Transverse colon (tissue), 4 donors: ENCODE measurements at regions not wholly inside any gene's neighbourhood (a gene's known extent, or its start where the extent isn't known, plus 50 kb on each side); places are given as distances from the start of the nearest gene placed in this dataset.

Experiments
- DNase-seq: peaks from one replicate; pipeline ENCODE4 v3.0.0-alpha.2; 2019
- H3K27ac ChIP-seq, 4 donors: fragments of 200-600 bp; sonication (generic); 2 replicates each; pipeline ENCODE4 v1.5.1; 2016 to 2018; ENCODE audit warnings: inconsistent platforms in 4 of 4
- H3K27me3 ChIP-seq: fragments of 200-600 bp; sonication (generic); 2 replicates; pipeline ENCODE4 v1.5.1; 2017; ENCODE audit warnings: inconsistent platforms
- H3K36me3 ChIP-seq, 4 donors: fragments of 200-600 bp; sonication (generic); 2 replicates each; pipeline ENCODE4 v1.5.1; 2017 to 2019; ENCODE audit warnings: inconsistent platforms in 4 of 4
- H3K4me1 ChIP-seq, 4 donors: fragments of 200-600 bp; sonication (generic); 2 replicates each; pipeline ENCODE4 v1.5.1; 2017 to 2020; ENCODE audit warnings: inconsistent platforms in 4 of 4
- H3K4me3 ChIP-seq, 4 donors: fragments of 200-600 bp; sonication (generic); 1 replicate in 1 of 4; 2 replicates in 3 of 4; pipeline versions ENCODE4 v1.5.1 to v1.6.1; 2017 to 2019; ENCODE audit warnings: inconsistent platforms in 4 of 4
- H3K9me3 ChIP-seq, 2 donors: fragments of 200-600 bp; sonication (generic); 2 replicates each; pipeline ENCODE4 v1.5.1; 2017 to 2019; ENCODE audit warnings: inconsistent platforms in 2 of 2
- EP300 ChIP-seq: sonication (generic); formaldehyde crosslinking; IDR thresholded peaks from one replicate; pipeline ENCODE4 v1.6.1; 2017; ENCODE audit warnings: antibody characterized with exemption, low read depth
- POLR2A ChIP-seq: fragments of 450-650 bp; IDR thresholded peaks from one replicate; pipeline ENCODE4 v1.6.1; 2016; ENCODE audit warnings: antibody characterized with exemption, mild to moderate bottlenecking, moderate library complexity
- POLR2AphosphoS5 ChIP-seq, 3 donors: sonication (generic); formaldehyde crosslinking; IDR thresholded peaks; one replicate each; pipeline ENCODE4 v1.6.1; 2016; ENCODE audit warnings: antibody characterized with exemption in 3 of 3
- WGBS, 2 donors: methylation state at CpG; one replicate each; pipeline ENCODE4 v1.1.5; 2018; ENCODE audit warnings: low coverage in 1 of 2; 5-methylcytosine and 5-hydroxymethylcytosine counted together
- in situ Hi-C, 4 donors: fragments of 200-750 bp; cut with MboI; loops; one replicate each; pipeline versions ENCODE4 v1.15.0 to v1.15.1; 2017; ENCODE audit warnings: low sequenced_read_pairs in 3 of 4, low pct_ligation_motif_present in 1 of 4, low pct_unique_long_range_greater_than_20kb in 1 of 4
- intact Hi-C: fragments of 100-400 bp; cut with DNase I; formaldehyde crosslinking; loops from one replicate; pipeline ENCODE4 v1.15.1; 2023; ENCODE audit warnings: low total_unique reads
- TF ChIP-seq, protein P1 (sequence below), 5 experiments: fragments of 200-600 bp in 3 of 5; fragments of 450-650 bp in 2 of 5; sonication (generic) in 3 of 5; IDR thresholded peaks; 1 replicate in 2 of 5; 2 replicates in 3 of 5; pipeline ENCODE4 v1.5.1; 2016 to 2017; ENCODE audit warnings: antibody characterized with exemption in 5 of 5, inconsistent platforms in 3 of 5, mild to moderate bottlenecking in 2 of 5, moderate library complexity in 1 of 5

DNA sequence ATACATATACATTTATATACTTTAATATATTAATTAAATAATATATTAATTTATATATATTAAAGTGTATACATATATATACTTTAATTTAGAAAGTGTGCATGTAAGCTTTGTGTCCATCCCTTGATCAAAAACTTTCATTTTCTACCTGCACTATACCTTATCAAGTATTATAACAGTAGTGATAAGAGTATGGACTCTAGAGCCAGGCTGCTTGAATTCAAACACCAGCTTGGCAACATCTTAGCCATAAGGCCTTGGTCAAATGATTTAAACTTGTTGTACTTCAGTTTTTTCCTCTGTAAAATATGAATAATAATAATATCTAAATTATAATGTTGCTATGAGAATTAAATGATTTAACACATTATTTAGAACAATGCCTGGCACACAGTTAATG lies 327.6 kb upstream of the NECTIN3 start:
- in situ Hi-C loops: no loop called here
- Histone ChIP-seq H3K4me3 (no peak overlapping the region), H3K27ac (peak overlapping the region in 1 of 4 donors; percentile 24), H3K9me3 (no peaks in the 10 kb centered on the region), H3K4me1 (peaks cover 0 to 22% (median 11%) of the 10 kb centered on the region in 4 donors), H3K27me3 (no peaks in the 10 kb centered on the region), H3K36me3 (no peaks in the 10 kb centered on the region)
- intact Hi-C loops: no loop called here
- TF ChIP-seq, protein P1, sequence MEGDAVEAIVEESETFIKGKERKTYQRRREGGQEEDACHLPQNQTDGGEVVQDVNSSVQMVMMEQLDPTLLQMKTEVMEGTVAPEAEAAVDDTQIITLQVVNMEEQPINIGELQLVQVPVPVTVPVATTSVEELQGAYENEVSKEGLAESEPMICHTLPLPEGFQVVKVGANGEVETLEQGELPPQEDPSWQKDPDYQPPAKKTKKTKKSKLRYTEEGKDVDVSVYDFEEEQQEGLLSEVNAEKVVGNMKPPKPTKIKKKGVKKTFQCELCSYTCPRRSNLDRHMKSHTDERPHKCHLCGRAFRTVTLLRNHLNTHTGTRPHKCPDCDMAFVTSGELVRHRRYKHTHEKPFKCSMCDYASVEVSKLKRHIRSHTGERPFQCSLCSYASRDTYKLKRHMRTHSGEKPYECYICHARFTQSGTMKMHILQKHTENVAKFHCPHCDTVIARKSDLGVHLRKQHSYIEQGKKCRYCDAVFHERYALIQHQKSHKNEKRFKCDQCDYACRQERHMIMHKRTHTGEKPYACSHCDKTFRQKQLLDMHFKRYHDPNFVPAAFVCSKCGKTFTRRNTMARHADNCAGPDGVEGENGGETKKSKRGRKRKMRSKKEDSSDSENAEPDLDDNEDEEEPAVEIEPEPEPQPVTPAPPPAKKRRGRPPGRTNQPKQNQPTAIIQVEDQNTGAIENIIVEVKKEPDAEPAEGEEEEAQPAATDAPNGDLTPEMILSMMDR (IDR thresholded peaks at IDR 0.05): no peak
- TF ChIP-seq POLR2A (no peak), EP300 (no peak), POLR2AphosphoS5 (IDR thresholded peaks at IDR 0.05) (no peak)
- DNase-seq: no peak

GRCh38 chr3:110744723-110745122 lies 326.9 kb upstream of the NECTIN3 start:
- Histone ChIP-seq H3K27me3 (no peaks in the 10 kb centered on the region), H3K4me3 (no peak overlapping the region), H3K4me1 (peaks cover 0 to 22% (median 11%) of the 10 kb centered on the region in 4 donors), H3K36me3 (no peaks in the 10 kb centered on the region), H3K27ac (peak overlapping the region in 1 of 4 donors; percentile 24), H3K9me3 (no peaks in the 10 kb centered on the region)
- intact Hi-C loops: no loop called here
- 56 to 57% methylated on average over 2 of the region's 2 CpGs for WGBS, 2 donors
- DNase-seq: no peak
- TF ChIP-seq POLR2A (no peak), EP300 (no peak), POLR2AphosphoS5 (IDR thresholded peaks at IDR 0.05) (no peak)
- TF ChIP-seq, protein P1 (IDR thresholded peaks at IDR 0.05): no peak
- in situ Hi-C loops: no loop called here

GRCh38 chr3:110749006-110749405 lies 322.6 kb upstream of the NECTIN3 start:
- Histone ChIP-seq H3K36me3 (no peaks in the 10 kb centered on the region), H3K27ac (no peak overlapping the region), H3K9me3 (no peaks in the 10 kb centered on the region), H3K4me3 (no peak overlapping the region), H3K27me3 (no peaks in the 10 kb centered on the region), H3K4me1 (peaks cover 0 to 11% (median 3%) of the 10 kb centered on the region in 4 donors)
- TF ChIP-seq, protein P1 (IDR thresholded peaks at IDR 0.05): no peak
- TF ChIP-seq EP300: no peak
- no peak for TF ChIP-seq POLR2AphosphoS5 (IDR thresholded peaks at IDR 0.05)
- no peak for TF ChIP-seq POLR2A
- DNase-seq: no peak
- intact Hi-C loops: no loop called here
- WGBS, 2 donors: 91 to 96% methylated on average over 6 of the region's 6 CpGs
- in situ Hi-C loops: no loop called here

DNA sequence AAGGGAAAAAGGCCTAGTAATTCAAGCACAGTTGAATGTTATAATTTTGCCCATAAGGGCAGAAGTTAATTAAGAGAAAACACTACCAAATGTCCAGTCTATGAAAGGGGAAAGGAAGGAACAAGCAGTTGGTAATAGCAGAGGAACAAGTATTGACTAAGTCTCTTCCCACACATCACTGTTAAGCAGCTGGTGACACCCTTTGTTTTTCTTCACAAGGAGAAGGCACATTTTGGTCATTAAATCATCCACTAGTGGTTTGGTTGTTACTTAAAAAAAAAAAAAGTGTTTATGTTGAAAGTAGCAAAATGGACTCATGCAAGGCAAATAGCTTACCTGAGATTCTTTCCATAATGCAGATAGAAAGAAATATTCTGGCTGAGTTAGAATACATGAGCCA lies 321.4 kb upstream of the NECTIN3 start:
- in situ Hi-C loops (no loop called here), intact Hi-C loops (no loop called here)
- Histone ChIP-seq H3K36me3 (no peaks in the 10 kb centered on the region), H3K27ac (no peak overlapping the region), H3K4me3 (no peak overlapping the region), H3K27me3 (no peaks in the 10 kb centered on the region), H3K4me1 (no peaks in the 10 kb centered on the region), H3K9me3 (no peaks in the 10 kb centered on the region)
- no peak for DNase-seq
- TF ChIP-seq EP300: no peak
- no peak for TF ChIP-seq POLR2AphosphoS5 (IDR thresholded peaks at IDR 0.05)
- no peak for TF ChIP-seq POLR2A
- TF ChIP-seq, protein P1 (IDR thresholded peaks at IDR 0.05): no peak
